ENCODE measurements at regions not wholly inside any gene's neighbourhood (a gene's known extent, or its start where the extent isn't known, plus 50 kb on each side); places are given as distances from the start of the nearest gene placed in this dataset.

GRCh38 chr3:31022716-31023115 lies 128.3 kb upstream of the GADL1 start:
- TF ChIP-seq BCL6 (CRISPR knock-in tag; IDR thresholded peaks at IDR 0.05) (no peak), MTA3 (CRISPR knock-in tag; IDR thresholded peaks at IDR 0.05) (no peak)

Data from HepG2 (cell line).